ENCODE measurements at regions not wholly inside any gene's neighbourhood (a gene's known extent, or its start where the extent isn't known, plus 50 kb on each side); places are given as distances from the start of the nearest gene placed in this dataset.

- TF ChIP-seq CTCF (IDR thresholded peaks at IDR 0.05; ENCODE audit: insufficient read depth, low read length, poor library complexity, severe bottlenecking) (no peak), EZH2phosphoT487 (conservative IDR thresholded peaks at IDR 0.05; ENCODE audit: low read length) (no peak)
Observed at GRCh38 chr5:8478326-8478725, 609.4 kb downstream of the MTRR start.
